PC-9 (cell line): ENCODE measurements at regions not wholly inside any gene's neighbourhood (a gene's known extent, or its start where the extent isn't known, plus 50 kb on each side); places are given as distances from the start of the nearest gene placed in this dataset.

ENCODE experiments used
- BruUV-seq: library from RNA; stranded (reverse); fragments of 400-500 nt; replicated peaks from 2 replicates; lab custom pipeline; 2021; lab: Mats Ljungman, UMichigan
- CTCF ChIA-PET: fragments of 300-600 bp; sonication (Branson Sonifier 250); formaldehyde crosslinking; loops from one replicate; lab custom pipeline; 2022; ENCODE audit warnings: antibody characterized with exemption; lab: Charles Lee
- POLR2A ChIA-PET: fragments of 300-600 bp; sonication (Branson Sonifier 250); formaldehyde crosslinking; loops from one replicate; lab custom pipeline; 2022; ENCODE audit warnings: antibody characterized with exemption; ENCODE audit not compliant: unreplicated experiment; lab: Charles Lee
- DNase-seq, 2 experiments: peaks; one replicate each; pipeline versions ENCODE4 v3.0.0 to v3.0.0-alpha.2; 2015 to 2022; ENCODE audit warnings: mixed read lengths in 1 of 2
- H2AFZ ChIP-seq: fragments of 200-600 bp; sonication (generic); 2 replicates; pipeline ENCODE4 v1.8.1; 2017; ENCODE audit warnings: antibody characterized with exemption
- H3F3A ChIP-seq: fragments of 200-600 bp; sonication (generic); 2 replicates; pipeline ENCODE4 v1.8.1; 2017; ENCODE audit warnings: antibody characterized with exemption, mild to moderate bottlenecking, low read depth; ENCODE audit not compliant: insufficient read depth
- H3K27ac ChIP-seq: fragments of 200-600 bp; sonication (generic); 2 replicates; pipeline ENCODE4 v1.6.1; 2016; ENCODE audit warnings: mixed run types
- H3K27me3 ChIP-seq: fragments of 200-600 bp; sonication (generic); 2 replicates; pipeline ENCODE4 v1.6.1; 2016; ENCODE audit warnings: low read depth, mixed run types; ENCODE audit not compliant: insufficient read depth
- H3K36me3 ChIP-seq: fragments of 200-600 bp; sonication (generic); 2 replicates; pipeline ENCODE4 v1.6.1; 2016; ENCODE audit warnings: low read depth, mixed run types
- H3K4me1 ChIP-seq: fragments of 200-600 bp; sonication (generic); replicated peaks from 2 replicates; pipeline ENCODE4 v1.6.1; 2016; ENCODE audit warnings: mixed run types; ENCODE audit not compliant: insufficient read depth
- H3K4me2 ChIP-seq: fragments of 200-600 bp; sonication (generic); 2 replicates; pipeline ENCODE4 v1.6.1; 2017; ENCODE audit warnings: mixed run types
- H3K4me3 ChIP-seq: fragments of 200-600 bp; sonication (generic); 2 replicates; pipeline ENCODE4 v1.6.1; 2016; ENCODE audit warnings: mixed run types
- H3K79me2 ChIP-seq: fragments of 200-600 bp; sonication (generic); 2 replicates; pipeline ENCODE4 v1.6.1; 2017; ENCODE audit warnings: low read depth, mixed run types
- H3K9me2 ChIP-seq: fragments of 200-600 bp; sonication (generic); 2 replicates; pipeline ENCODE4 v1.8.1; 2017; ENCODE audit warnings: mild to moderate bottlenecking; ENCODE audit not compliant: insufficient read depth
- H3K9me3 ChIP-seq: fragments of 200-600 bp; sonication (generic); 2 replicates; pipeline ENCODE4 v1.8.1; 2016; ENCODE audit warnings: low read depth; ENCODE audit not compliant: insufficient read depth
- H4K20me1 ChIP-seq: fragments of 200-600 bp; sonication (generic); 2 replicates; pipeline ENCODE4 v1.8.1; 2017; ENCODE audit not compliant: insufficient read depth
- CTCF ChIP-seq: fragments of 200-600 bp; sonication (generic); conservative IDR thresholded peaks from 2 replicates; pipeline ENCODE4 v1.6.1; 2017; ENCODE audit warnings: mixed run types, antibody characterized with exemption, mild to moderate bottlenecking, moderate library complexity
- EZH2 ChIP-seq: fragments of 200-600 bp; sonication (generic); IDR thresholded peaks from 2 replicates; pipeline ENCODE4 v1.8.0; 2017; ENCODE audit warnings: antibody characterized with exemption, low read depth
- intact Hi-C: fragments of 100-400 bp; cut with micrococcal nuclease; formaldehyde crosslinking; loops from one replicate; pipeline ENCODE4 v1.10.0; 2022; ENCODE audit not compliant: unreplicated experiment

- H3F3A ChIP-seq, result no peaks in the 10 kb centered on the region
- intact Hi-C loops, result no loop called here
- no peaks in the 10 kb centered on the region for H3K4me1 ChIP-seq
- no peaks in the 10 kb centered on the region for H3K9me3 ChIP-seq
- H3K27ac ChIP-seq, result no peak overlapping the region
- no peaks in the 10 kb centered on the region for H4K20me1 ChIP-seq
- no peak for DNase-seq
- H3K79me2 ChIP-seq, result no peaks in the 10 kb centered on the region
- H3K36me3 ChIP-seq, result no peaks in the 10 kb centered on the region
- no peaks in the 10 kb centered on the region for H3K27me3 ChIP-seq
- ChIA-PET POLR2A (no interaction called here), CTCF (no interaction called here)
- BruUV-seq, result no TSS peak
- no peak overlapping the region for H3K4me2 ChIP-seq
- no peak overlapping the region for H2AFZ ChIP-seq
- H3K4me3 ChIP-seq, result no peak overlapping the region
- TF ChIP-seq CTCF (no peak), EZH2 (no peak)
- no peaks in the 10 kb centered on the region for H3K9me2 ChIP-seq
Measured at GRCh38 chr10:105834261-105835059, 1193.4 kb downstream of the SORCS3 start.

- intact Hi-C loops, result no loop called here
- TF ChIP-seq EZH2, result no peak
- TF ChIP-seq CTCF, result no peak
- Histone ChIP-seq H3K27me3 (no peaks in the 10 kb centered on the region), H3K4me3 (no peak overlapping the region), H3K9me3 (no peaks in the 10 kb centered on the region), H3K79me2 (no peaks in the 10 kb centered on the region), H3K9me2 (no peaks in the 10 kb centered on the region), H3K27ac (no peak overlapping the region), H4K20me1 (no peaks in the 10 kb centered on the region), H3F3A (no peaks in the 10 kb centered on the region), H2AFZ (no peak overlapping the region), H3K4me1 (no peaks in the 10 kb centered on the region), H3K36me3 (no peaks in the 10 kb centered on the region), H3K4me2 (no peak overlapping the region)
- ChIA-PET CTCF (no interaction called here), POLR2A (no interaction called here)
- no peak for DNase-seq
- no TSS peak for BruUV-seq
Measured at GRCh38 chr10:105827133-105827532, 1186.0 kb downstream of the SORCS3 start.

GRCh38 chr10:105807935-105808587 is 1167.0 kb downstream of the SORCS3 start:
- POLR2A ChIA-PET, result no interaction called here
- TF ChIP-seq CTCF (no peak), EZH2 (no peak)
- intact Hi-C loops, result no loop called here
- H3K36me3 ChIP-seq, result no peaks in the 10 kb centered on the region
- BruUV-seq, result no TSS peak
- DNase-seq, result no peak
- no peaks in the 10 kb centered on the region for H3K27me3 ChIP-seq
- no peak overlapping the region for H3K27ac ChIP-seq
- CTCF ChIA-PET, result no interaction called here
- no peak overlapping the region for H3K4me3 ChIP-seq
- no peaks in the 10 kb centered on the region for H3K9me3 ChIP-seq
- H3K4me2 ChIP-seq, result no peak overlapping the region
- H4K20me1 ChIP-seq, result no peaks in the 10 kb centered on the region
- H3F3A ChIP-seq, result no peaks in the 10 kb centered on the region
- no peaks in the 10 kb centered on the region for H3K4me1 ChIP-seq
- H2AFZ ChIP-seq, result no peak overlapping the region
- H3K79me2 ChIP-seq, result no peaks in the 10 kb centered on the region
- no peaks in the 10 kb centered on the region for H3K9me2 ChIP-seq
